ENCODE measurements at regions not wholly inside any gene's neighbourhood (a gene's known extent, or its start where the extent isn't known, plus 50 kb on each side); places are given as distances from the start of the nearest gene placed in this dataset.
"Not testable (repeated sequence)": the region's sequence is repeated elsewhere in the genome, so short reads cannot be mapped to it uniquely, and the experiment has no call there.

DNA sequence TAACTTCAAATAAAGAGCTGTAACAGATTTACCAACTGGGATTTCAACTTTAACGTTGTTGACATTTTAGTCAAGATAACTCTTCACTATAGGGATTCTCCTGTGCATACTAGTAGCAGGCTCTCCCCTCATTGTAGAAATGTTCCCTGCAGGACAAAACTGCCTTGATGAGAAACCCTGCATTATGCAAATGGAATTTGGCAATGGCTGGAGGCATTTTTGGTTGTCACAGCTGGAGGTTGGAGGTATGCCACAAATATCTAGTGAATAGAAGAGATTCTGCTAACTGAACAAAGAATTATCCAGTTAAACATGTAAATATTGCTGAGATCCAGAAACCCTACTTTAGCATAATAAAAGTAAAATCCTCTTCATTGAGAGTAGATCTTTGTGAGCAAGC, 928.8 kb upstream of the ALCAM start:
- DNase-seq = no peak
- TF ChIP-seq, protein P1, sequence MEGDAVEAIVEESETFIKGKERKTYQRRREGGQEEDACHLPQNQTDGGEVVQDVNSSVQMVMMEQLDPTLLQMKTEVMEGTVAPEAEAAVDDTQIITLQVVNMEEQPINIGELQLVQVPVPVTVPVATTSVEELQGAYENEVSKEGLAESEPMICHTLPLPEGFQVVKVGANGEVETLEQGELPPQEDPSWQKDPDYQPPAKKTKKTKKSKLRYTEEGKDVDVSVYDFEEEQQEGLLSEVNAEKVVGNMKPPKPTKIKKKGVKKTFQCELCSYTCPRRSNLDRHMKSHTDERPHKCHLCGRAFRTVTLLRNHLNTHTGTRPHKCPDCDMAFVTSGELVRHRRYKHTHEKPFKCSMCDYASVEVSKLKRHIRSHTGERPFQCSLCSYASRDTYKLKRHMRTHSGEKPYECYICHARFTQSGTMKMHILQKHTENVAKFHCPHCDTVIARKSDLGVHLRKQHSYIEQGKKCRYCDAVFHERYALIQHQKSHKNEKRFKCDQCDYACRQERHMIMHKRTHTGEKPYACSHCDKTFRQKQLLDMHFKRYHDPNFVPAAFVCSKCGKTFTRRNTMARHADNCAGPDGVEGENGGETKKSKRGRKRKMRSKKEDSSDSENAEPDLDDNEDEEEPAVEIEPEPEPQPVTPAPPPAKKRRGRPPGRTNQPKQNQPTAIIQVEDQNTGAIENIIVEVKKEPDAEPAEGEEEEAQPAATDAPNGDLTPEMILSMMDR (IDR thresholded peaks at IDR 0.05) = no peak
- Mint-ChIP-seq H3K9me3 (peaks cover 18 to 23% of the 10 kb centered on the region in 2 donors), H3K36me3 (peaks cover 7% of the 10 kb centered on the region), H3K4me1 (no peaks in the 10 kb centered on the region), H3K27me3 (ENCODE audit: low read depth in 2 of 2) (no peaks in the 10 kb centered on the region), H3K27ac (no peak overlapping the region), H3K4me3 (no peak overlapping the region)
- no peaks in the 10 kb centered on the region for H3K9me3 ChIP-seq (ENCODE audit: control insufficient read depth, insufficient read depth, low read length)
- no peaks in the 10 kb centered on the region for H3K27me3 ChIP-seq (ENCODE audit: control insufficient read depth, insufficient read depth, low read length)
- intact Hi-C loops (cut with micrococcal nuclease) = no loop called here
- 71% methylated on average over 1 of the region's 1 CpG for WGBS (ENCODE audit: insufficient coverage)
- H3K4me1 ChIP-seq (ENCODE audit: control insufficient read depth, insufficient read depth, low read length) = no peaks in the 10 kb centered on the region
- no peak for ATAC-seq
- H3K4me3 ChIP-seq (ENCODE audit: low read length) = no peak overlapping the region
- H3K36me3 ChIP-seq (ENCODE audit: control insufficient read depth, insufficient read depth, low read length) = no peaks in the 10 kb centered on the region
- H3K27ac ChIP-seq (ENCODE audit: low read length) = no peak overlapping the region

DNA sequence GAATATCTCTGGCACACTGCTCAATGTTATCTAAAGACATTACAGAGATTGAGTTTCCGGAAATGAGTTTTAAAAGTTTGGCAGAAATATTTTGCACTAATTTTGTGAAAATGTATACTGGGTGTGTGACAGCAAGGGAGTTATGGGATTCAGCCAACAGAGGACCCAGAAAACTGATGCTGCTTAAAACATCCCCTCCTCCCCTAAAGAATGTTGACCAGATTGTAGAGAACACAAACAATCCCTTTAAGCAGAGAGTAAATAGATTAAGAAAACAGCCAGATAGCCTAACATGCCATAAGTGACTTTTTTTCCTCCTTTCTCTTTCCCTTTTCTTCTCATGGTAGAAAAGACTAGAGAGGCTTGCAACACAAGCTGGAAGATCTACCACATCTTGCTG, 928.0 kb upstream of the ALCAM start:
- TF ChIP-seq, protein P1 (IDR thresholded peaks at IDR 0.05) = no peak
- no peaks in the 10 kb centered on the region for H3K4me1 Mint-ChIP-seq
- no peak overlapping the region for H3K27ac Mint-ChIP-seq
- peaks cover 7% of the 10 kb centered on the region for H3K36me3 Mint-ChIP-seq
- no peak for ATAC-seq
- WGBS (ENCODE audit: insufficient coverage) = 80% methylated on average over 1 of the region's 1 CpG
- H3K9me3 Mint-ChIP-seq = peaks cover 16 to 24% of the 10 kb centered on the region in 2 donors
- H3K27ac ChIP-seq (ENCODE audit: low read length) = no peak overlapping the region
- no peaks in the 10 kb centered on the region for H3K9me3 ChIP-seq (ENCODE audit: control insufficient read depth, insufficient read depth, low read length)
- H3K4me3 Mint-ChIP-seq = no peak overlapping the region
- H3K27me3 ChIP-seq (ENCODE audit: control insufficient read depth, insufficient read depth, low read length) = no peaks in the 10 kb centered on the region
- H3K4me3 ChIP-seq (ENCODE audit: low read length) = no peak overlapping the region
- no peaks in the 10 kb centered on the region for H3K4me1 ChIP-seq (ENCODE audit: control insufficient read depth, insufficient read depth, low read length)
- intact Hi-C loops (cut with micrococcal nuclease) = no loop called here
- no peak for DNase-seq
- no peaks in the 10 kb centered on the region for H3K27me3 Mint-ChIP-seq (ENCODE audit: low read depth in 2 of 2)
- no peaks in the 10 kb centered on the region for H3K36me3 ChIP-seq (ENCODE audit: control insufficient read depth, insufficient read depth, low read length)

GRCh38 chr3:104445252-104445919, 921.3 kb upstream of the ALCAM start:
- 86% methylated on average over 9 of the region's 9 CpGs for WGBS (ENCODE audit: insufficient coverage)
- H3K4me1 Mint-ChIP-seq; H3K27me3 Mint-ChIP-seq (ENCODE audit: low read depth in 2 of 2); H3K9me3 ChIP-seq (ENCODE audit: control insufficient read depth, insufficient read depth, low read length); H3K4me3 ChIP-seq (ENCODE audit: low read length); H3K36me3 Mint-ChIP-seq; DNase-seq; H3K36me3 ChIP-seq (ENCODE audit: control insufficient read depth, insufficient read depth, low read length); H3K27ac Mint-ChIP-seq; intact Hi-C loops (cut with micrococcal nuclease); H3K27ac ChIP-seq (ENCODE audit: low read length); H3K4me3 Mint-ChIP-seq; H3K4me1 ChIP-seq (ENCODE audit: control insufficient read depth, insufficient read depth, low read length); H3K27me3 ChIP-seq (ENCODE audit: control insufficient read depth, insufficient read depth, low read length); ATAC-seq: not testable (repeated sequence)
- peaks cover 21 to 39% of the 10 kb centered on the region in 2 donors for H3K9me3 Mint-ChIP-seq

- peaks cover 13 to 37% of the 10 kb centered on the region in 2 donors for H3K9me3 Mint-ChIP-seq
- no peaks in the 10 kb centered on the region for H3K4me1 Mint-ChIP-seq
- H3K27ac Mint-ChIP-seq = no peak overlapping the region
- WGBS (ENCODE audit: insufficient coverage) = 65% methylated on average over 4 of the region's 5 CpGs
- H3K27ac ChIP-seq (ENCODE audit: low read length) = no peak overlapping the region
- TF ChIP-seq, protein P1 (IDR thresholded peaks at IDR 0.05) = no peak
- no peaks in the 10 kb centered on the region for H3K4me1 ChIP-seq (ENCODE audit: control insufficient read depth, insufficient read depth, low read length)
- no peak for DNase-seq
- no peak overlapping the region for H3K4me3 Mint-ChIP-seq
- ATAC-seq = no peak
- no peaks in the 10 kb centered on the region for H3K36me3 Mint-ChIP-seq
- no peaks in the 10 kb centered on the region for H3K27me3 Mint-ChIP-seq (ENCODE audit: low read depth in 2 of 2)
- intact Hi-C loops (cut with micrococcal nuclease) = no loop called here
- H3K27me3 ChIP-seq (ENCODE audit: control insufficient read depth, insufficient read depth, low read length) = no peaks in the 10 kb centered on the region
- no peaks in the 10 kb centered on the region for H3K36me3 ChIP-seq (ENCODE audit: control insufficient read depth, insufficient read depth, low read length)
- H3K4me3 ChIP-seq (ENCODE audit: low read length) = no peak overlapping the region
- no peaks in the 10 kb centered on the region for H3K9me3 ChIP-seq (ENCODE audit: control insufficient read depth, insufficient read depth, low read length)
Measured at GRCh38 chr3:104447681-104448080, 919.0 kb upstream of the ALCAM start.
